ENCODE measurements at regions not wholly inside any gene's neighbourhood (a gene's known extent, or its start where the extent isn't known, plus 50 kb on each side); places are given as distances from the start of the nearest gene placed in this dataset.

GRCh38 chr17:74061758-74062157 is 141.7 kb upstream of the RPL38 start:
- no peaks in the 10 kb centered on the region for H3K36me3 Mint-ChIP-seq
- Histone ChIP-seq H3K4me3 (ENCODE audit: low read length) (no peak overlapping the region), H3K36me3 (ENCODE audit: control insufficient read depth, insufficient read depth, low read length) (no peaks in the 10 kb centered on the region), H3K9me3 (ENCODE audit: control insufficient read depth, insufficient read depth, low read length) (no peaks in the 10 kb centered on the region), H3K27ac (ENCODE audit: low read length) (no peak overlapping the region), H3K4me1 (ENCODE audit: control insufficient read depth, insufficient read depth, low read length) (no peaks in the 10 kb centered on the region), H3K27me3 (ENCODE audit: control insufficient read depth, insufficient read depth, low read length) (no peaks in the 10 kb centered on the region)
- H3K27ac Mint-ChIP-seq, result no peak overlapping the region
- intact Hi-C loops (cut with micrococcal nuclease), result no loop called here
- H3K9me3 Mint-ChIP-seq, result no peaks in the 10 kb centered on the region
- H3K4me3 Mint-ChIP-seq, result no peak overlapping the region
- H3K4me1 Mint-ChIP-seq, result no peaks in the 10 kb centered on the region
- 81% methylated on average over 5 of the region's 5 CpGs for WGBS (ENCODE audit: insufficient coverage)
- DNase-seq (no peak), ATAC-seq (no peak)
- H3K27me3 Mint-ChIP-seq (ENCODE audit: low read depth in 2 of 2), result peaks cover 18 to 24% of the 10 kb centered on the region in 2 donors
- TF ChIP-seq CTCF (IDR thresholded peaks at IDR 0.05), result no peak

- Histone ChIP-seq H3K4me3 (ENCODE audit: low read length) (no peak overlapping the region), H3K4me1 (ENCODE audit: control insufficient read depth, insufficient read depth, low read length) (no peaks in the 10 kb centered on the region), H3K36me3 (ENCODE audit: control insufficient read depth, insufficient read depth, low read length) (no peaks in the 10 kb centered on the region), H3K9me3 (ENCODE audit: control insufficient read depth, insufficient read depth, low read length) (no peaks in the 10 kb centered on the region), H3K27ac (ENCODE audit: low read length) (no peak overlapping the region), H3K27me3 (ENCODE audit: control insufficient read depth, insufficient read depth, low read length) (no peaks in the 10 kb centered on the region)
- Mint-ChIP-seq H3K4me1 (no peaks in the 10 kb centered on the region), H3K9me3 (no peaks in the 10 kb centered on the region), H3K4me3 (no peak overlapping the region), H3K27ac (no peak overlapping the region), H3K27me3 (ENCODE audit: low read depth in 2 of 2) (peaks cover 18 to 19% of the 10 kb centered on the region in 2 donors), H3K36me3 (no peaks in the 10 kb centered on the region)
- WGBS (ENCODE audit: insufficient coverage), result 66% methylated on average over 3 of the region's 3 CpGs
- DNase-seq (no peak), ATAC-seq (no peak)
- intact Hi-C loops (cut with micrococcal nuclease), result no loop called here
- no peak for TF ChIP-seq CTCF (IDR thresholded peaks at IDR 0.05)
Observed at GRCh38 chr17:74062234-74062633, 141.2 kb upstream of the RPL38 start.

DNA sequence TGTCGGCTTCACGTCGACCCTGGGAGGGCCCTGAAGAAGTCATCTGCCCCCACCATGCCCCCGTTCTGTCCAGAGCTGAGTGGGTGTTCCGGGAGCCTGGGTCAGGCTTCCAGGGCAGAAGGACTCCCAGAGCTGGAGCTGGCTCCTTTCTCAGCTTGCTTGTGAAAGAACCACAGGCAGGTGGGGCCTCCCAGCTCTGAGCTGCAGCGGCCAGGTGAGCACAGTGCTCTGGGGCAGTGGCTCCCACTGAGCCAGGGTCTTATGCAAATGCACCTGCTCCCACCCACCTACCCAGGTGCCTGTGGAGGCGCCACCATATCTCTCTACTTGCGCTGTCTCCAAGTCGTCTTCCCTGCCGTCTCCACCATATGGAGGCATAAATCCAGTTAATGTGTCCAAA is 140.0 kb upstream of the RPL38 start:
- ATAC-seq (no peak), DNase-seq (no peak)
- H3K36me3 ChIP-seq (ENCODE audit: control insufficient read depth, insufficient read depth, low read length), result no peaks in the 10 kb centered on the region
- Mint-ChIP-seq H3K4me1 (no peaks in the 10 kb centered on the region), H3K4me3 (no peak overlapping the region), H3K27me3 (ENCODE audit: low read depth in 2 of 2) (peaks cover 10 to 16% of the 10 kb centered on the region in 2 donors), H3K27ac (no peak overlapping the region), H3K36me3 (no peaks in the 10 kb centered on the region), H3K9me3 (no peaks in the 10 kb centered on the region)
- WGBS (ENCODE audit: insufficient coverage), result 76% methylated on average over 10 of the region's 10 CpGs
- no peak overlapping the region for H3K27ac ChIP-seq (ENCODE audit: low read length)
- H3K4me3 ChIP-seq (ENCODE audit: low read length), result no peak overlapping the region
- H3K9me3 ChIP-seq (ENCODE audit: control insufficient read depth, insufficient read depth, low read length), result no peaks in the 10 kb centered on the region
- no peak for TF ChIP-seq CTCF (IDR thresholded peaks at IDR 0.05)
- H3K4me1 ChIP-seq (ENCODE audit: control insufficient read depth, insufficient read depth, low read length), result no peaks in the 10 kb centered on the region
- no peaks in the 10 kb centered on the region for H3K27me3 ChIP-seq (ENCODE audit: control insufficient read depth, insufficient read depth, low read length)
- intact Hi-C loops (cut with micrococcal nuclease), result no loop called here

DNA sequence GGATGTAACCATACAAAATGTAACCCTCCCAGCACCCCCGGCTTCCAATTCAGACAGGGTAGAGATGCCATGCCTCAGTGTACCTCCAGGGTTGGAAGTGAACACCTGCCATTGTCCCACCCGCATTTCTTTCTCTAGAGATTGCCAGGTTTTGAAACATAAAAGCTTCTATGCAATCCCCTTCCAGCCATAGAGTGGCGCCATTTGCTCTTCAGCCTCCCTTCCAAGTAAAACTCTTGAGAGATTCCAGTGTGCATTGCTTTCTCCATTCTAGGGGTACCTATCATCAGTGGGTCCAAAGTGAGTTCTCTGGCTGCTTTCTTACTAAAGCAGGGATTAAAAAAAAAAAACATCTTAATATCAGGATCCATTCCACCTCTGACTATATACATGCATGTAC is 133.1 kb upstream of the RPL38 start:
- no peak overlapping the region for H3K27ac Mint-ChIP-seq
- H3K9me3 ChIP-seq (ENCODE audit: control insufficient read depth, insufficient read depth, low read length), result no peaks in the 10 kb centered on the region
- no peaks in the 10 kb centered on the region for H3K9me3 Mint-ChIP-seq
- H3K4me3 ChIP-seq (ENCODE audit: low read length), result no peak overlapping the region
- peaks cover 4 to 8% of the 10 kb centered on the region in 2 donors for H3K27me3 Mint-ChIP-seq (ENCODE audit: low read depth in 2 of 2)
- intact Hi-C loops (cut with micrococcal nuclease), result no loop called here
- no peaks in the 10 kb centered on the region for H3K27me3 ChIP-seq (ENCODE audit: control insufficient read depth, insufficient read depth, low read length)
- ATAC-seq, result no peak
- H3K4me1 ChIP-seq (ENCODE audit: control insufficient read depth, insufficient read depth, low read length), result no peaks in the 10 kb centered on the region
- H3K4me1 Mint-ChIP-seq, result no peaks in the 10 kb centered on the region
- H3K36me3 ChIP-seq (ENCODE audit: control insufficient read depth, insufficient read depth, low read length), result no peaks in the 10 kb centered on the region
- DNase-seq, result no peak
- no peak overlapping the region for H3K27ac ChIP-seq (ENCODE audit: low read length)
- no peak overlapping the region for H3K4me3 Mint-ChIP-seq
- H3K36me3 Mint-ChIP-seq, result no peaks in the 10 kb centered on the region
- TF ChIP-seq CTCF (IDR thresholded peaks at IDR 0.05), result no peak
- WGBS (ENCODE audit: insufficient coverage), result 88% methylated on average over 3 of the region's 3 CpGs
